Transverse colon (tissue), 3 donors: ENCODE measurements at regions not wholly inside any gene's neighbourhood (a gene's known extent, or its start where the extent isn't known, plus 50 kb on each side); places are given as distances from the start of the nearest gene placed in this dataset.

ENCODE experiments used
- CTCF ChIP-seq, 5 experiments: fragments of 200-600 bp in 3 of 5; fragments of 450-650 bp in 2 of 5; sonication (generic) in 3 of 5; IDR thresholded peaks; 1 replicate in 2 of 5; 2 replicates in 3 of 5; pipeline ENCODE4 v1.5.1; 2016 to 2017; ENCODE audit warnings: antibody characterized with exemption in 5 of 5, inconsistent platforms in 3 of 5, mild to moderate bottlenecking in 2 of 5, moderate library complexity in 1 of 5
- POLR2A ChIP-seq: fragments of 450-650 bp; IDR thresholded peaks from one replicate; pipeline ENCODE4 v1.6.1; 2016; ENCODE audit warnings: antibody characterized with exemption, mild to moderate bottlenecking, moderate library complexity

DNA sequence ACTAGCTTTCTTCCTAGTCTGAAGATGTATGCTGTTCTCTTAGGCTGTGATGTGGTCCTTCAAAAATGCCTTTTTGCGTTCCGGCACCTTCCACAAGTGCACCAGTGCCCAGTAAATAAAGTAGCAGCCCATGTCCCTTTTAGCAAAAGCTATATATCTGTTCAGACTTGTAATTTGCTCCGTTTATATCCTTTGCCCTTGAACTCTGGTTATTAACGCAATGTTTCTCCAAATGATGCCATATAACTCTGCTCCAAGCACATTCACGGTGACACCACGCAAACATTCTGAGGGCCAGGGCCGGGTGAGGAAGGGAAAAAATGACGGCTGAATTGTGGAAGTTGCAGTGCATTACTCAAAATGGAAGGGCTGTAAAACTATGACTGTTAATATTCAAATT, 1001.1 kb upstream of the NR2F2 start:
- TF ChIP-seq CTCF (IDR thresholded peaks at IDR 0.05) (no peak), POLR2A (no peak)
